ENCODE measurements at regions not wholly inside any gene's neighbourhood (a gene's known extent, or its start where the extent isn't known, plus 50 kb on each side); places are given as distances from the start of the nearest gene placed in this dataset.
"Not testable (repeated sequence)": the region's sequence is repeated elsewhere in the genome, so short reads cannot be mapped to it uniquely, and the experiment has no call there.

DNA sequence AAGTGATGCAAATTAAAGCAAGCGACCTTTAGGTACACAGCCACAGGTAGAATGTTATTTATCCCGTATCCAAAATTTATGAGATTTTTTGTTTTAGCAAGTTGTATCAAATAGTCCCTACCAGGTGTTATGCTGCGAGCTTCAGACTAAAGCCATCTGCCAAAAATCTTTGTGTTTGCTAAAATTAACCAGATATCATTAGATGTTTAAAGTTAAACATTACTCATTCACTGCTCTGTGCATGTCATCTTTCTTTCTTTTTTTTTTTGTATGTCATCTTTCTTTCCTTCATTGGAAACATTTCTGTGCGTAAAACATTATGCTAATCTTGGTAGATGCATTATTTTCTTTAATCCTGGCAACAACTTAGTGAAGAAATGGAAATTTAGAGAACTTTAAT is 173.1 kb downstream of the FHIP1A start:
- no peak for ATAC-seq (ENCODE audit: low FRiP score)
- DNase-seq (ENCODE audit: low spot score), result no peak
- TF ChIP-seq, protein P1, sequence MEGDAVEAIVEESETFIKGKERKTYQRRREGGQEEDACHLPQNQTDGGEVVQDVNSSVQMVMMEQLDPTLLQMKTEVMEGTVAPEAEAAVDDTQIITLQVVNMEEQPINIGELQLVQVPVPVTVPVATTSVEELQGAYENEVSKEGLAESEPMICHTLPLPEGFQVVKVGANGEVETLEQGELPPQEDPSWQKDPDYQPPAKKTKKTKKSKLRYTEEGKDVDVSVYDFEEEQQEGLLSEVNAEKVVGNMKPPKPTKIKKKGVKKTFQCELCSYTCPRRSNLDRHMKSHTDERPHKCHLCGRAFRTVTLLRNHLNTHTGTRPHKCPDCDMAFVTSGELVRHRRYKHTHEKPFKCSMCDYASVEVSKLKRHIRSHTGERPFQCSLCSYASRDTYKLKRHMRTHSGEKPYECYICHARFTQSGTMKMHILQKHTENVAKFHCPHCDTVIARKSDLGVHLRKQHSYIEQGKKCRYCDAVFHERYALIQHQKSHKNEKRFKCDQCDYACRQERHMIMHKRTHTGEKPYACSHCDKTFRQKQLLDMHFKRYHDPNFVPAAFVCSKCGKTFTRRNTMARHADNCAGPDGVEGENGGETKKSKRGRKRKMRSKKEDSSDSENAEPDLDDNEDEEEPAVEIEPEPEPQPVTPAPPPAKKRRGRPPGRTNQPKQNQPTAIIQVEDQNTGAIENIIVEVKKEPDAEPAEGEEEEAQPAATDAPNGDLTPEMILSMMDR (IDR thresholded peaks at IDR 0.05), result no peak

DNA sequence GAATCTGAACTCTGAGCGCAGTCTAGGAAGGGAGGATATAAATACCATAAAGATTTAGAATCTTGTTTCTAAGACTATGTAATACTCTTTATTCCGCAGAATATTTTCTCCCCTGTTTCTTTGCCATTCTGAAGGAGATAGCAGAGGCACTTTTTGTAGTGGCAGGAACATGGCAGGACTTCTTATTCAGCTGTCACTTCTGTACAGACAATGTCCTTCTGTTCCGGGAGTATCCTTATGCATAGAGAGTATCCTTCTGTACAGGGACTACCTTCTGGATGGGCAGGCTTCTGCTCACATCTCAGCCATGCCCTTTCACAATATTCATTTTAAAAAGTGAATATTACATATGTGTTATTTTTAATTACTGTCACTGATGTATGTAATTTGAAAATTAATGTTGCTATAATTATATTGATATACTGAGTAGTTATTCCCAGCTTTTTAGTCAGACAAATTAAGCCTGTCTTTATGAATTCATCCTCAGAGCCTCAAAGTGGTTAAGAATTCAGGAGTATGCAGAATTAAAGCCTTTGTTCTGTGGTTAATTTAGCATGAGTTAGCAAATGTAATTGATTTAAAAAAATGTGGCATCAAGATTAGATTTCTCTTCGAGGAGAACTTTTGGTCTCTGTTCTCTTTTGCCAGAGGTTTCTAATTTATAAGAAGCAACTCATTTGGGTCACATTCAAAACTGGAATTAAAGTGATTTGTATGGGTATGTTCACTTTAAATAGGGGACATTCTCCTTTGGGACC is 174.4 kb downstream of the FHIP1A start:
- TF ChIP-seq, protein P1 (IDR thresholded peaks at IDR 0.05), result no peak
- DNase-seq (ENCODE audit: low spot score) (no peak), ATAC-seq (ENCODE audit: low FRiP score) (no peak)

DNA sequence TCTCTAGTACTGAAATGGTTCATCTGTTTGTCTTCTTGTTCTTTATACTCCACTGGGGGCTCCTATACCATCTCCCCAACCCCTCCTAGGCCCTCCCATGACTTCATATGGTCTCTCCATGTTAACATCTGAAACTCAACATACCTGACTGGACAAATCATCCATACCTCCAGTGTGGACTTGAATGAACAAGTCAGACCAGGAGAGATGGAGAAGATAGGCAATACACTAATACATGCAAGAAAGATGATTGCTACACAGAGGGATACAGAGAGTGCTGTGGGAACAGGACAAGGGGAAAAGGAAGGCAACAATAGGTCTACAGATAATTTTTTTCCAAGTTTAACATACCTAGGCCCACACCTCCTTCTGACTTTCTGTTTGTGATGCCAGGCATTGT is 175.1 kb downstream of the FHIP1A start:
- TF ChIP-seq, protein P1 (IDR thresholded peaks at IDR 0.05), result no peak
- ATAC-seq (ENCODE audit: low FRiP score) (no peak), DNase-seq (ENCODE audit: low spot score) (no peak)

DNA sequence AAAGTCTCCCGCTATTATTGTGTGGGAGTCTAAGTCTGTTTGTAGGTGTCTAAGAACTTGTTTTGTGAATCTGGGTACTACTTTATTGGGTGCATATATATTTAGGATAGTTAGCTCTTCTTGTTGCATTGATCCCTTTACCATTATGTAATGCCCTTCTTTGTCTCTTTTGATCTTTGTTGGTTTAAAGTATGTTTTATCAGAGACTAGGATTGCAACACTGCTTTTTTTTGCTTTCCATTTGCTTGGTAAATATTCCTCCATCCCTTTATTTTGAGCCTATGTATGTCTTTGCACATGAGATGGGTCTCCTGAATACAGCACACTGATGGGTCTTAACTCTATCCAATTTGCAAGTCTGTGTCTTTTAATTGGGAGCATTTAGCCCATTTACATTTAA is 165.2 kb downstream of the GATB start:
- not testable (repeated sequence) for DNase-seq (ENCODE audit: low spot score); ATAC-seq (ENCODE audit: low FRiP score)

DNA sequence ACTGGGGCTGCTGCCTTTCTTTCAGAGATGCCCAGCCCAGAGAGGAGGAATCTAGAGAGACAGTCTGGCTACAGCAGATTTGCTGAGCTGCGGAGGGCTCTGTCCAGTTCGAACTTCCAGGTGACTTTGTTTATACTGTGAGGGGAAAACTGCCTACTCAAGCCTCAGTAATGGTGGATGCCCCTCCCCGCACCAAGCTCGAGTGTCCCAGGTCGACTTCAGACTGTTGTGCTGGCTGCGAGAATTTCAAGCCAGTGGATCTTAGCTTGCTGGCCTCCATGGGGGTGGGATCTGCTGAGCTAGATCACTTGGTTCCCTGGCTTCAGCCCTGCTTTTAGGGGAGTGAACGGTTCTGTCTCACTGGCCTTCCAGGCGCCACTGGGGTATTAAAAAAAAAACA is 163.1 kb downstream of the GATB start:
- not testable (repeated sequence) for DNase-seq (ENCODE audit: low spot score); ATAC-seq (ENCODE audit: low FRiP score)

DNA sequence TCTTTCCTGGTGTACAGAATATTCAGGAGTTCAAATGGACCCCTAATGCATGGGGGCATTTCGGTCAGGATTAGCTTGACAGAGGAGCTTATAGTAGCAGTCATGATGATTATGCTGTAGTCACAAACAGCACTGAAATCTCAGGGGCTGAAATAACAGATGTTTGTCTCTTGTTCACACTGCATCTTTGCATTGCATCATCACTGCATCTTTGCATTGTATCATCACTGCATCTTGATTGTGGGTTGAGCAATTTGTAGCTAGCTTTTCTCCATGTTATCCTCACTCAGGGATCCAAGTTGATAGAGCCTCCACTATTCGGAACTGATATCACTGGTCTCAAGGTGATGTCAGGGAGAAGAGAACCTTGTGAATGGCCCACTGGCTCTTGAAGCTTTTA is 160.9 kb downstream of the GATB start:
- TF ChIP-seq, protein P1 (IDR thresholded peaks at IDR 0.05), result no peak
- DNase-seq (ENCODE audit: low spot score), result no peak

DNA sequence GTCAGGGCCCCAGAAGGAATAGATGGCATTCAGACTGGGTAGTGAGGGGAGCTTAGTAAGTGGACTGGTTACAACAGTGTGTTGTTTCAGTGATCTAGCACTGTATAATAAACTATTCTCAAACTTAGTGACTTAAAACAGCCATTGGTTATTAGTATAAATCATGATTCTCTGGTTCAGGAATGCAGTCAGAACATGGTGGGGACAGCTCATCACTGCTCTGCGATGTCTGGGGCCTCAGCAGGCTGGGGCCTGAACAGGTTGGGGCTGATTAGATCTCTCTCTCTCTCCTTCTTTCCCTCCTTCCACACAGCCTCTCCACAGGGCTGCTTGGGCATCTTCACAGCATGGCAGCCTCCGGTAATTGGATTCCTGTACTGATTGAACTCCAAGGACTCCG is 160.4 kb downstream of the GATB start:
- DNase-seq (ENCODE audit: low spot score), result no peak

More for the DNA sequence above, 160.9 kb downstream of the GATB start:
- no peak for ATAC-seq (ENCODE audit: low FRiP score)

DNA sequence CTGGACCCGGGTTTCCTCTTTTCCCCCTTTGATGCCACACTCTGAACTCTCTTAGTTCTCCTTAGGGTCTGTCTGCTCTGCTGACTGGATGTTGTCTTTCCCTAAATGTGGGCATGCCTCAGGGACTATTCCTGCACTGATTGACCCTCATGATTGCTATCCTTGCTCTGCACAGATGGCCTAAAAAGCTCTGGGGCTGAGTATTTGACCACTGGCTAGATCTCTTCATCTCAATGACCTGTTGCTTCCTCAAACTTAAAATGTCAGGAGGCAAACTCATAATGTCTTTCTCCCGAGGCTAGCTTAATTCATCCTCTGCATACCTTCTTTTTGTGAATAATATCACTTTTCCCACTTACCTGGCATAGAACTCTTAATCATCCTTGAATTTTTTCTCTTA is 157.4 kb downstream of the GATB start:
- ATAC-seq (ENCODE audit: low FRiP score), result no peak
- TF ChIP-seq, protein P1 (IDR thresholded peaks at IDR 0.05), result no peak
- no peak for DNase-seq (ENCODE audit: low spot score)

More for the DNA sequence above, 160.4 kb downstream of the GATB start:
- ATAC-seq (ENCODE audit: low FRiP score), result no peak
- TF ChIP-seq, protein P1 (IDR thresholded peaks at IDR 0.05), result no peak

Measured in omental fat pad (tissue), 3 donors.